D721Med (cell line): ENCODE measurements at regions not wholly inside any gene's neighbourhood (a gene's known extent, or its start where the extent isn't known, plus 50 kb on each side); places are given as distances from the start of the nearest gene placed in this dataset.

Experiments used
- DNase-seq: peaks from one replicate; pipeline ENCODE4 v3.0.0; 2011; ENCODE audit warnings: low spot score; ENCODE audit not compliant: insufficient read length
- FAIRE-seq: peaks from 2 replicates; lab custom pipeline; 2011; peaks lifted over from hg19 to GRCh38; lab: Jason Lieb, UNC
- TF ChIP-seq, protein P1 (sequence below): IDR thresholded peaks from 2 replicates; pipeline ENCODE4 v1.5.1; 2012; ENCODE audit warnings: mild to moderate bottlenecking, control low read depth; ENCODE audit not compliant: insufficient read depth; ENCODE audit errors: missing control alignments

DNA sequence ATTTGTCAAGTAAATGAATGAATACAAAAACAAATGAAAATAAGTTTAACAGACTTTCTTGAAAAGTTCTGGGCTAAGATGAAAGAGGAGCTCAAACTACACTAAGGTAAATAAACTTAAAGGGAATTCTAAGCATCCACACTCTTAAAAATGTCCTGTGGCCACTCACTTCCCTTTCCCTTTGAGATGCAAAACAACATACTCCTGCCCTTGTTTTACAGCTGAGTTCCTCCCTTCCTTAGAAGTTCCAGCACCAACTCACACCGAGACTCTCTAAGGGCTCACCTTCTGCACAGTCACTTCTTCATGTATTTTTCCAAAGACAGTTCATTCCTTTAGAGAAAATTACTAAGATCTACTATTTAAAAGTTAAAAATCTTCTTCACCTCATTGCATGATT, 123.3 kb upstream of the CMC1 start:
- DNase-seq, result no peak
- TF ChIP-seq, protein P1, sequence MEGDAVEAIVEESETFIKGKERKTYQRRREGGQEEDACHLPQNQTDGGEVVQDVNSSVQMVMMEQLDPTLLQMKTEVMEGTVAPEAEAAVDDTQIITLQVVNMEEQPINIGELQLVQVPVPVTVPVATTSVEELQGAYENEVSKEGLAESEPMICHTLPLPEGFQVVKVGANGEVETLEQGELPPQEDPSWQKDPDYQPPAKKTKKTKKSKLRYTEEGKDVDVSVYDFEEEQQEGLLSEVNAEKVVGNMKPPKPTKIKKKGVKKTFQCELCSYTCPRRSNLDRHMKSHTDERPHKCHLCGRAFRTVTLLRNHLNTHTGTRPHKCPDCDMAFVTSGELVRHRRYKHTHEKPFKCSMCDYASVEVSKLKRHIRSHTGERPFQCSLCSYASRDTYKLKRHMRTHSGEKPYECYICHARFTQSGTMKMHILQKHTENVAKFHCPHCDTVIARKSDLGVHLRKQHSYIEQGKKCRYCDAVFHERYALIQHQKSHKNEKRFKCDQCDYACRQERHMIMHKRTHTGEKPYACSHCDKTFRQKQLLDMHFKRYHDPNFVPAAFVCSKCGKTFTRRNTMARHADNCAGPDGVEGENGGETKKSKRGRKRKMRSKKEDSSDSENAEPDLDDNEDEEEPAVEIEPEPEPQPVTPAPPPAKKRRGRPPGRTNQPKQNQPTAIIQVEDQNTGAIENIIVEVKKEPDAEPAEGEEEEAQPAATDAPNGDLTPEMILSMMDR, result no peak
- FAIRE-seq, result no peak

DNA sequence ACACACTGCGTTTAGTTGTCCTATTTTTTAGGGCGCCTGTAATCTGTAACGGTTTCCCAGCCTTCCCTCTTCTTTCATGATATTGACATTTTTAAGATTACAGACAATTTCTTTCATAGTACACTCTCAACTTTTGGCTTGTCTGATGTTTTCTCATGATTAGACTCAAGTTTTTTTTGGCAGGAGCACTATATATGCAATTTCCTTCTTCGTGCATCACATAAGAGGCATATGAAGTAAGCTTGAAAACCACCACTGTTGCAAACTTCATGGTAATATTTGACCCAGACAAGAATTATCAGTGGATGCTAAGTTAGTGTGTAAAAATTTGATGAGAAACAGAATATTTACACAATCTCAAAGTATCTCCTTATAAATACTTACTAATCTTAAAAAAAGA, 119.2 kb upstream of the CMC1 start:
- FAIRE-seq (no peak), DNase-seq (no peak)
- TF ChIP-seq, protein P1, result no peak

DNA sequence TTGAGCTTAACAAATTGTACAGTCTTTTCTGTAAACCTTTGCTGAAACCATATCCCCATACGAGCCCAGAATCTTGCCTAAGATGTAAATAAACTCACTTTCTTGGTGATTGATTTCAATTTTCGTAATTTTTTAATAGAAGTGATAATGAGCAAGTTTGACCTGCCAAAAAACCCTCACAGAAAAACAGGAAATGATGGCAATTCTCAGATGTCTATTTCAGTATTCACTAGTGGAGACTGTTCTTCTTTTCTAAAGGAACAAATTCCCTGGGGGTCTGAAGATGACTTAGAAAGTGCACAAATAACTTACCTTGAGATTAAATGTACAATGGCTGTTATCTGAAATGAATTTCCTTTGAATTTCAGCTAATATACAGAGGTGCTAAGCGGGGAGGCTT, 116.5 kb upstream of the CMC1 start:
- DNase-seq (no peak), FAIRE-seq (no peak)
- TF ChIP-seq, protein P1, result no peak

DNA sequence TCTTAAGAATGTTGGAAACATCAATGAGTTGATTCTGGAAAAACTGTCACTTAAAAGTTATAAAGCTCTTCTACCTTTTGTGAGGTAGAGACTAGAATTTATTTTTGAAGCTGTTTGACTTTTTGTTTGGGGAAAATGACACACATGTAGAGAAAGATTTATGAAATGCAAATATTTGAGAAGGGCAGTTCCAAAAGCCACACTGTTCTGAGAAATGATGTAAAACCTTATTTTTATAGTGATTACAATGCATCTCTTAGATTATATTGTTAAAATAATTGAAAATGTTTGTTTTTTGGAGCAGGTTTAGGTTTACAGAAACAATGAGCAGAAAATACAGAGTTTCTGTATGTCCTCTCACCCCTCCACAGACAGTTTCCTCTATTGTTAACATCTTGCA, 116.1 kb upstream of the CMC1 start:
- no peak for DNase-seq
- no peak for FAIRE-seq
- TF ChIP-seq, protein P1, result no peak

DNA sequence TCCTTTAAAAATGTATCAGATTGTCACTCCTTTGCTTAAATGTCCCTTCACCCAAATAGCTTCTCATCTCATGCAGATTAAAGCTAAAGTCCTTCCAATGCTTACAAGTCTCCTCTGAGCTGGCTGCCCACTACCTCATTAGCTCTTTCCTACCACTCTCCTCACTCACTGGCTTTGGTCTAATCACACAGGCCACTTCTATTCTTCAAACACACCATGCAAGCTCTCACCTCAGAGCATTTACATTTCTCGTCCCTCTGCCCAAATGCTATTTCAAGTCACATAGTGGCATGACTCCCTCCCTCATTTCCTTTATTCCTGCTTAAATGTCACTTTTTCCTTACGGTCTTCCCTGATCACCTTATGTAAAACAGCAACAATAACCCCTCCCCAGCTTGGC, 110.6 kb upstream of the CMC1 start:
- DNase-seq, result no peak
- no peak for FAIRE-seq
- TF ChIP-seq, protein P1, result no peak

DNA sequence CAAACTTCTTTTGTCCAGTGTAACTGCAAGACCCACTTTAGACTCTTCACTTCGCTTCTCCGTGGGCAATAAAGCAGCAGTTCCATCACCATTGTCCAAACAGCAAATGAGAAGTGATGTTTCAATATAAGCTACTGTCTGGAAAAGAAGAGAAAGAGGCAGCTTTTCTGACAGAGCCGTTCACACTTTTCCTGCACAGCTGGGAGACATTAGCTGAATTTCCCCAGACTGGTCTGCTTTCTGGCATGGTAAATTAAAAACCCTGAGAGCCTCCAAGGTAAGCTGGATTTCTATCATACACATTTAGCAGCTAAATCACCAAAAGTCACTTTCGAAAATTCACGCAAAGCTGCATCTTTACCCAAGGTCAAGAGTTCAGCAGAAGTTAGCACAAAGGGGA, 108.5 kb upstream of the CMC1 start:
- no peak for FAIRE-seq

DNA sequence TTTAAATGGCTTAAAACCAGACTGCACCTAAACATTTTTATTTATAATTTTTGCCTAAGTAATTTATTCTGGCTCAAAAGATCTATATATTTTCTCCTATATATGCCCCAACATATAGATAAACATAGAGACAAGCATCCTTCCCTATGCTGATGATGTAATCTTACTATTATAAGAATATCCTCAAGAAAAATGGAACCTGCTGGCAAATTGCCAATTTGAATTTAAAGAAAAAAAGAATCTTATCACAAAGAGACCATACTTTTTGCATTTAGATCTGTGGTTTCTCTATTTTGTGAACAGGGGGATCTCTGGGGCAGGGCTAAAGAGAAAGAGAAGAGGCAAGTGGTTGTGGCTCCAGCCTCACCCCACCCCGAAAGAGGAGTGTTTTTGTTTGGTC, 107.2 kb upstream of the CMC1 start:
- DNase-seq, result no peak
- TF ChIP-seq, protein P1, result no peak
- no peak for FAIRE-seq

More for the DNA sequence above, 108.5 kb upstream of the CMC1 start:
- TF ChIP-seq, protein P1, result no peak
- DNase-seq, result no peak
